GM18505 (cell line): ENCODE measurements at regions not wholly inside any gene's neighbourhood (a gene's known extent, or its start where the extent isn't known, plus 50 kb on each side); places are given as distances from the start of the nearest gene placed in this dataset.

Experiments used
- ATAC-seq: cut with Tn5 transposase; IDR thresholded peaks from one replicate; pipeline ENCODE4 v1.9.1; 2021; ENCODE audit not compliant: unreplicated experiment
- POLR2A ChIP-seq: IDR thresholded peaks from 4 replicates; pipeline ENCODE4 v1.6.1; 2011; ENCODE audit warnings: borderline replicate concordance; ENCODE audit not compliant: insufficient read depth, insufficient read length; ENCODE audit errors: extremely low read depth

DNA sequence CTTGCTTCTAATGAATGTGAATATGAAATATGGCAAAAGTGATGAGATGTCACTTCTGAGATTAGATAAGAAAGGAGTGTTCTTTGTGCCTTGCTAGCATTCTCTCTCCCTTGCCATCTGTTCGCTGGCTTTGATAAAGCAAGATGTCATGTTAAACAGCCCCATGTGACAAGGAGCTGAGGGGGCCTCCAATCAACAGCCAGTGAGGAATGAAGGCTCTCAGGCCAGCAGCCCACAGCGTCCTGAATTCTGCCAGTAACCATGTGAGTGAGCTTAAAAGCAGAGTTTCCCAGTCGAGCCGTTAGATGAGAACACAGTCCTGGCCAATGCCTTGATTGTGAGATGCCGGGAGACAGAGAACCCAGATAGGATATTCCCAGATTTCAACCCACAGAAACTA is 198.8 kb downstream of the IRS1 start:
- TF ChIP-seq POLR2A, result no peak
- ATAC-seq, result no peak

GRCh38 chr2:226600184-226600583 is 199.4 kb downstream of the IRS1 start:
- no peak for ATAC-seq
- TF ChIP-seq POLR2A, result no peak

DNA sequence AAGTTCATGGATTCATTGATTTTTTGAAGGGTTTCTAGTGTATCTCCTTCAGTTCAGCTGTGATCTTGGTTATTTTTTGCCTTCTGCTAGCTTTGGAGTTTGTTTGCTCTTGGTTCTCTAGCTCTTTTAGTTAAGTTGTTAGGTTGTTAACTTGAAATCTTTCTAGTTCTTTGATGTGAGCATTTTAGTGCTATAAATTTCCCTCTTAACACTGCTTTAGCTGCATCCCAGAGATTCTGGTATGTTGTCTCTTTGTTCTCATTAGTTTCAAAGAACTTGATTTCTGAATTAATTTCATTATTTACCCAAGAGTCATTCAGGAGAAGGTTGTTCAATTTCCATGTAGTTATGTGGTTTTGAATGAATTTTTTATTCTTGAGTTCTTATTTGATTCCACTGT is 210.6 kb downstream of the IRS1 start:
- ATAC-seq, result no peak
- no peak for TF ChIP-seq POLR2A

GRCh38 chr2:226585130-226585561 is 214.5 kb downstream of the IRS1 start:
- no peak for ATAC-seq
- TF ChIP-seq POLR2A, result no peak

DNA sequence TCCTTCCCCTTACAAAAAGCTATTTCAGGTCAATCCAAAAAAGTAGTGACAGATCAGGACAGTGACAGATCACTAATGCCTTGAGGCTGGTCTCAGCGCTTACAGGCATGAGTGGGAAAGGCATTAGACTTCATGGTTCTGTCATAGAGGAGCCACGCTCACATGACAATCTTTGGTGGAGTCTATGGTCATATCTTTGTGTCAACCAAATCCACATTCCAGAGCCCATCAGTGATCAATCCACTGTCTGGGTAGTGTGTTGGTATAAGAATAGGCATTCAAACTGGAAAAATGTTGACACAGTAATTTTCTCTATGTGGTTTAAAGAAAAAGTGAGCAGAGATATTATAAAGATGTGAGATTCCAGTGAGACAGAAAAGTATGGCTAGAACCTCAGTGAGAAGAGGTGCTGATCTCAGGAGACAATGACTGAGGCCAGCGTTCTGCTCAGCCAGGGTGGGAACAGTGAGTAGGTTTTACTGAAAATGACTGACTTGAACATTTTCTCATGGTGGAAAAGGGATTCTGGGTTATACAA is 215.0 kb downstream of the IRS1 start:
- no peak for TF ChIP-seq POLR2A
- no peak for ATAC-seq

DNA sequence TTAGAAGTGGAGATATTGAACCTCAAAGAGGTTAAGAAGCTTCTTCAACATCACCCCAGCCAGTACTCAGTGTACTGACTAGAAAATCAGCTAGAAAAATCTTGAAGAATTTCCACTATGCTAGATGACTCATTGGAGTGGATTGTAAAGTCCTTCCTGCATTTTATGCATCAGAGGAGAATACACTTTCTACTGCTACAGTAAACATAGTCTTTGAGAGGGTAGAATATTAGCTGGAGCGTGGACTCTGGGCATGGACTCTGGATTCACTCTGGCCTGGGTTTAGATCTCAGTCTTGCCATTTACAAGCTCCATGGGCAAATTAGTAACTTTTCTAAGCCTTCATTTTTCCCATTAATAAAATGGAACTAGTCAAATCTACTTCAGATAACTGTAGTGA is 215.9 kb downstream of the IRS1 start:
- TF ChIP-seq POLR2A, result no peak
- no peak for ATAC-seq

DNA sequence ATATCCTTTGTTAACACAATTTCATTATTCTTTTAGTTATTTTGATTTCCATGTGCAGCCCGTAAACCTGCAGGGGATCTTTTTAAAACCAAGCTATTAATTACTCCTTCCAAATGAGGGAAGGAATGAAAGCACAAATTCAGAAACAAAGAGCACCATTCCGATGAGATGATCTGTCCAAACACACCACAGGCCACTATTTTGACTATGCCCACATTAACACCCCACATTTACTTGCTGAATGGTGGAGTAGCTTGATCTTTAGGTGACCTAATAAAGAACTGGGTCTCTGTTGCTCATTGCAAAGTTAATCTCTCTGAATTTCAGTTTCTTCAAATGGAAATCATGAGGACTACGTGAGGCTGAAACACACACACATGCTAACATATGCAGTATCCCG is 218.0 kb downstream of the IRS1 start:
- no peak for TF ChIP-seq POLR2A
- ATAC-seq, result no peak

DNA sequence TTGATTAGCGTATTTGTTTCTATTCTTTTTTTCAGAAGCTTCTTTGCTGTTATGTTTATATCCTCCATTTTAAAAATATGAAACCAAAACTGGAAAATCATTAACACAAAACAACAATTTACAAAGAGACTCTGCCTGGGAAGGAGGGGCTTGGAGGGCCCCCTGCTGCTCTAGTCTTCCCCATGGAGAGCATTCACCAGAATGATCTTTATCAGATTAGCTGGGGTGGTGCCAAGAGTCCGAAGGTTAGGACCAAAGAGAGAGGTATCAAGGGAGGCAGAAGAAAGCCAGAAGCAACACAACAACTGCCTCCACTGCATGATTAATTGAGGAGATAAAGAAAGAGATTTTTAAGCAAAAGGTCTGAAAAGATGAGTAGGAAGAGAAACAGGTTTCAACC is 218.6 kb downstream of the IRS1 start:
- ATAC-seq, result no peak
- TF ChIP-seq POLR2A, result no peak

- ATAC-seq, result no peak
- TF ChIP-seq POLR2A, result no peak
These were observed 219.2 kb downstream of the IRS1 start for GRCh38 chr2:226580403-226580802.

DNA sequence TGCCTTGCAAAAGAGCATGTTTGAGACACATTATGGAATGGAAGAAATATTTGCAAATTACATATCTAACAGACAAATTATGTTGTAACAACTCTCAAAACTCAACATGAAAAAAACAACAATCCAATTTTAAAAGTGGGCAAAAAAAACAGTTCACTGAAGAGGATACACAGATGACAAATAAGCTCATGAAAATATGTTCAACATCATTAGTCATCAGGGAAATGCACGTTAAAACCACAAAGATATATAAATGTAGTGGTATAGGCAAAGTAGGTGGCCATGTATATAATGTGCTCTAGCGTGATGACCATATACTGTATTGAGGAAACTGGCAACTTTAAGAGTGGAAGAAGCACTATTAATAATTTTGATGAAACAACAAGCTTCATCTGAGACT is 220.1 kb downstream of the IRS1 start:
- ATAC-seq, result no peak
- no peak for TF ChIP-seq POLR2A

DNA sequence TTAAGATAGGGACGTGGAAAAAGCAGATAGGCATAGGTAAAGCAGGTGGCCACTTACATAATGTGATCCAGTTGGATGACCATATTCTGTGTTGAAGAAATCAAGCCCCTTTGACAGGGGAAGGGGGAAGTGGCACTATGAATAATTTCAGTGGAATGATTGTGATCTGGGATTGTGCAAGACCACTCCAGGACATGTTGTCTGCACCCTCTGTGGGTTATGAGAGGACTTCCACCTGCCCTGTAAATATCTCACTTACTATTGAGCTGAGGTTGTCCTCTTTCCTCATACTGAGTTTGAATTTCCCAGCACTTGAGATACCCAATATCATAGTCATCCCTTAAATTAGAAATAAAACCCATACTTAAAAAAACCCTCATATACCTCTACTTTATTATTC is 220.7 kb downstream of the IRS1 start:
- ATAC-seq, result no peak
- no peak for TF ChIP-seq POLR2A

- ATAC-seq, result no peak
- TF ChIP-seq POLR2A, result no peak
These were observed 221.2 kb downstream of the IRS1 start for GRCh38 chr2:226578373-226578772.

- TF ChIP-seq POLR2A, result no peak
- ATAC-seq, result no peak
These were observed 223.7 kb downstream of the IRS1 start for GRCh38 chr2:226575928-226576327.

- no peak for ATAC-seq
- TF ChIP-seq POLR2A, result no peak
These were observed 226.5 kb downstream of the IRS1 start for GRCh38 chr2:226573158-226573557.

DNA sequence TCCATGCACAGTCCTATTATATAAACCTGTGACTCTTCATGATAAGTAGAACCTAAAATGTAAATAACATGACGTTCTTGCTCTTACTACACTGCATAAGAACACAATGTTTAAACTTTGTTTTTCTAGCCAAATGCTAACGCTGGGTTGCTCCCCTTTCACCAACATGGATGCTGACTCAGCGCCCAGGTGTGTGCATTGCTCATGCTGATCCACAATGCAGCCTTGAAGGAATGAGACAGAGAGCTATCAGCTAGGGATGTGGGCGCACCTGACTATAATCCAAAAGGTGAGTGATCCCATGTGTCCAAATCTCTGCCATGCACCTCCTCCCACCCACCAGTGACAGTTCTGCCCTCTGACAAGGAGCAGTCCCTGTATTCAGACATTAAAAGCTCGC is 235.0 kb downstream of the IRS1 start:
- TF ChIP-seq POLR2A, result no peak
- ATAC-seq, result no peak

DNA sequence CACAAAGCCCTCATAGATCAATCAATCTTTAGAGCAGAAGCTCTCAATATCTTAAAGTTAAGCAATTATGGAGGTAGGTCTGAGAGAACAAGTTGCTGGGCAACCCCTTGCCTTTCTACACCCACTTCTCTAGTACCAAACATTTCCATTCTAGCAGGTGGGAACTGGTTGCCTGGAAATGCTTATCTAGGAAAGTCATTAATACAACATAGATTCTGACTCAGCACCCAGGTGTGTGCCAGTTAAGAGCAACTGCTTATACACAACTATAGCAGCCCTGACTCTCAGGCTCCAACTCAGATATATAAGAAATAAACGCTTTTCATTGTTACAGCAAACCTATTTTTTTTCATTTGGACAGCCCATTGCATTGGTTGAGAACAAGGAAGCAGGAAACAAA is 237.7 kb downstream of the IRS1 start:
- ATAC-seq, result no peak
- no peak for TF ChIP-seq POLR2A

DNA sequence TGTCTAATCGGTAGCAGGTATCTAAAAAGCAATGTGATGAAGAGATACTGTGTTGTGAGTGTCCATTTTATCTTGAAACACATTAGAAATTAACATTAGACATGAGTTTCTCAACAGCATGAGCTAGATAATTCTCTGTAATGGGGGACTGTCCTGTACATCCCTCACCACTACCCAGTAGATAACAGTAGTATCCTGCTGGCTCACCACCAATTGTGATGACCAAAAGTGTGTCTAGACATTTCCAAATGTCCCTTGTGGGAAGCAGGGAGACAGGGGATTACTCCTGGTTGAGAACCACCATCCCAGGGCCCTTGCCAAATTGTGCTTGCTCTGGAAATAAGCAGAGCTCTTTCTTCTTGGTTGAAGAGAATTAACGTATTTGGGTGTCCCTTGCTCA is 239.3 kb downstream of the IRS1 start:
- no peak for TF ChIP-seq POLR2A
- ATAC-seq, result no peak
